ENCODE measurements at regions not wholly inside any gene's neighbourhood (a gene's known extent, or its start where the extent isn't known, plus 50 kb on each side); places are given as distances from the start of the nearest gene placed in this dataset.

- no peaks in the 10 kb centered on the region for H3K9me3 ChIP-seq (ENCODE audit: control insufficient read depth, low read depth, low read length)
- H3K9ac ChIP-seq (ENCODE audit: low read length) = no peak overlapping the region
- no peak overlapping the region for H3K4me3 ChIP-seq (ENCODE audit: low read length)
- no peaks in the 10 kb centered on the region for H3K36me3 ChIP-seq (ENCODE audit: control insufficient read depth, low read depth, low read length)
- no peaks in the 10 kb centered on the region for H3K27me3 ChIP-seq (ENCODE audit: control insufficient read depth, insufficient read depth, low read length)
- no peaks in the 10 kb centered on the region for H3K4me1 ChIP-seq (ENCODE audit: control insufficient read depth, low read depth, low read length)
- H3K27ac ChIP-seq (ENCODE audit: low read length) = no peak overlapping the region
Measured at GRCh38 chr18:68462148-68462547, 252.8 kb downstream of the TMX3 start.

GRCh38 chr18:68461481-68462018 lies 253.4 kb downstream of the TMX3 start:
- Histone ChIP-seq H3K9me3 (ENCODE audit: control insufficient read depth, low read depth, low read length) (no peaks in the 10 kb centered on the region), H3K27me3 (ENCODE audit: control insufficient read depth, insufficient read depth, low read length) (no peaks in the 10 kb centered on the region), H3K27ac (ENCODE audit: low read length) (no peak overlapping the region), H3K36me3 (ENCODE audit: control insufficient read depth, low read depth, low read length) (no peaks in the 10 kb centered on the region), H3K9ac (ENCODE audit: low read length) (no peak overlapping the region), H3K4me3 (ENCODE audit: low read length) (no peak overlapping the region), H3K4me1 (ENCODE audit: control insufficient read depth, low read depth, low read length) (no peaks in the 10 kb centered on the region)

- no peaks in the 10 kb centered on the region for H3K4me1 ChIP-seq (ENCODE audit: control insufficient read depth, low read depth, low read length)
Measured at GRCh38 chr18:68459968-68460367, 254.9 kb downstream of the TMX3 start.

GRCh38 chr18:68456985-68457384 lies 257.9 kb downstream of the TMX3 start:
- Histone ChIP-seq H3K27me3 (ENCODE audit: control insufficient read depth, insufficient read depth, low read length) (no peaks in the 10 kb centered on the region), H3K4me3 (ENCODE audit: low read length) (no peak overlapping the region), H3K36me3 (ENCODE audit: control insufficient read depth, low read depth, low read length) (no peaks in the 10 kb centered on the region), H3K27ac (ENCODE audit: low read length) (no peak overlapping the region), H3K9me3 (ENCODE audit: control insufficient read depth, low read depth, low read length) (no peaks in the 10 kb centered on the region), H3K4me1 (ENCODE audit: control insufficient read depth, low read depth, low read length) (no peaks in the 10 kb centered on the region), H3K9ac (ENCODE audit: low read length) (no peak overlapping the region)

More at GRCh38 chr18:68459968-68460367, 254.9 kb downstream of the TMX3 start:
- H3K9ac ChIP-seq (ENCODE audit: low read length) = no peak overlapping the region
- no peaks in the 10 kb centered on the region for H3K36me3 ChIP-seq (ENCODE audit: control insufficient read depth, low read depth, low read length)
- H3K27me3 ChIP-seq (ENCODE audit: control insufficient read depth, insufficient read depth, low read length) = no peaks in the 10 kb centered on the region
- no peak overlapping the region for H3K4me3 ChIP-seq (ENCODE audit: low read length)
- no peak overlapping the region for H3K27ac ChIP-seq (ENCODE audit: low read length)
- H3K9me3 ChIP-seq (ENCODE audit: control insufficient read depth, low read depth, low read length) = no peaks in the 10 kb centered on the region

GRCh38 chr18:68455229-68455603 lies 259.7 kb downstream of the TMX3 start:
- Histone ChIP-seq H3K4me1 (ENCODE audit: control insufficient read depth, low read depth, low read length) (no peaks in the 10 kb centered on the region), H3K4me3 (ENCODE audit: low read length) (no peak overlapping the region), H3K27me3 (ENCODE audit: control insufficient read depth, insufficient read depth, low read length) (no peaks in the 10 kb centered on the region), H3K9me3 (ENCODE audit: control insufficient read depth, low read depth, low read length) (no peaks in the 10 kb centered on the region), H3K36me3 (ENCODE audit: control insufficient read depth, low read depth, low read length) (no peaks in the 10 kb centered on the region), H3K9ac (ENCODE audit: low read length) (no peak overlapping the region), H3K27ac (ENCODE audit: low read length) (no peak overlapping the region)

- no peaks in the 10 kb centered on the region for H3K36me3 ChIP-seq (ENCODE audit: control insufficient read depth, low read depth, low read length)
- H3K4me1 ChIP-seq (ENCODE audit: control insufficient read depth, low read depth, low read length) = no peaks in the 10 kb centered on the region
- H3K27ac ChIP-seq (ENCODE audit: low read length) = no peak overlapping the region
- H3K27me3 ChIP-seq (ENCODE audit: control insufficient read depth, insufficient read depth, low read length) = no peaks in the 10 kb centered on the region
- no peak overlapping the region for H3K9ac ChIP-seq (ENCODE audit: low read length)
- H3K4me3 ChIP-seq (ENCODE audit: low read length) = no peak overlapping the region
- H3K9me3 ChIP-seq (ENCODE audit: control insufficient read depth, low read depth, low read length) = no peaks in the 10 kb centered on the region
Measured at GRCh38 chr18:68454511-68455228, 260.2 kb downstream of the TMX3 start.

GRCh38 chr18:68449292-68449691 lies 265.6 kb downstream of the TMX3 start:
- Histone ChIP-seq H3K4me1 (ENCODE audit: control insufficient read depth, low read depth, low read length) (no peaks in the 10 kb centered on the region), H3K36me3 (ENCODE audit: control insufficient read depth, low read depth, low read length) (no peaks in the 10 kb centered on the region), H3K27me3 (ENCODE audit: control insufficient read depth, insufficient read depth, low read length) (no peaks in the 10 kb centered on the region), H3K9ac (ENCODE audit: low read length) (no peak overlapping the region), H3K4me3 (ENCODE audit: low read length) (no peak overlapping the region), H3K27ac (ENCODE audit: low read length) (no peak overlapping the region), H3K9me3 (ENCODE audit: control insufficient read depth, low read depth, low read length) (no peaks in the 10 kb centered on the region)

- Histone ChIP-seq H3K4me3 (ENCODE audit: low read length) (no peak overlapping the region), H3K9ac (ENCODE audit: low read length) (no peak overlapping the region), H3K36me3 (ENCODE audit: control insufficient read depth, low read depth, low read length) (no peaks in the 10 kb centered on the region), H3K27me3 (ENCODE audit: control insufficient read depth, insufficient read depth, low read length) (no peaks in the 10 kb centered on the region), H3K27ac (ENCODE audit: low read length) (no peak overlapping the region), H3K4me1 (ENCODE audit: control insufficient read depth, low read depth, low read length) (no peaks in the 10 kb centered on the region), H3K9me3 (ENCODE audit: control insufficient read depth, low read depth, low read length) (no peaks in the 10 kb centered on the region)
Measured at GRCh38 chr18:68448736-68449135, 266.2 kb downstream of the TMX3 start.

- Histone ChIP-seq H3K27ac (ENCODE audit: low read length) (no peak overlapping the region), H3K4me1 (ENCODE audit: control insufficient read depth, low read depth, low read length) (no peaks in the 10 kb centered on the region), H3K27me3 (ENCODE audit: control insufficient read depth, insufficient read depth, low read length) (no peaks in the 10 kb centered on the region), H3K4me3 (ENCODE audit: low read length) (no peak overlapping the region), H3K9ac (ENCODE audit: low read length) (no peak overlapping the region), H3K36me3 (ENCODE audit: control insufficient read depth, low read depth, low read length) (no peaks in the 10 kb centered on the region), H3K9me3 (ENCODE audit: control insufficient read depth, low read depth, low read length) (no peaks in the 10 kb centered on the region)
Measured at GRCh38 chr18:68447286-68447685, 267.6 kb downstream of the TMX3 start.

- H3K36me3 ChIP-seq (ENCODE audit: control insufficient read depth, low read depth, low read length) = no peaks in the 10 kb centered on the region
- H3K9ac ChIP-seq (ENCODE audit: low read length) = no peak overlapping the region
- no peaks in the 10 kb centered on the region for H3K27me3 ChIP-seq (ENCODE audit: control insufficient read depth, insufficient read depth, low read length)
- H3K4me3 ChIP-seq (ENCODE audit: low read length) = no peak overlapping the region
- no peak overlapping the region for H3K27ac ChIP-seq (ENCODE audit: low read length)
- no peaks in the 10 kb centered on the region for H3K9me3 ChIP-seq (ENCODE audit: control insufficient read depth, low read depth, low read length)
- H3K4me1 ChIP-seq (ENCODE audit: control insufficient read depth, low read depth, low read length) = no peaks in the 10 kb centered on the region
Measured at GRCh38 chr18:68445668-68446426, 269.1 kb downstream of the TMX3 start.

- Histone ChIP-seq H3K9me3 (ENCODE audit: control insufficient read depth, low read depth, low read length) (no peaks in the 10 kb centered on the region), H3K27me3 (ENCODE audit: control insufficient read depth, insufficient read depth, low read length) (no peaks in the 10 kb centered on the region)
Measured at GRCh38 chr18:68445136-68445535, 269.8 kb downstream of the TMX3 start.

More at GRCh38 chr18:68445136-68445535, 269.8 kb downstream of the TMX3 start:
- no peak overlapping the region for H3K4me3 ChIP-seq (ENCODE audit: low read length)
- no peak overlapping the region for H3K27ac ChIP-seq (ENCODE audit: low read length)
- H3K36me3 ChIP-seq (ENCODE audit: control insufficient read depth, low read depth, low read length) = no peaks in the 10 kb centered on the region
- no peak overlapping the region for H3K9ac ChIP-seq (ENCODE audit: low read length)
- H3K4me1 ChIP-seq (ENCODE audit: control insufficient read depth, low read depth, low read length) = no peaks in the 10 kb centered on the region

Measured in iPS-18a (cell line).